Gastroesophageal sphincter (tissue), 3 donors: ENCODE measurements at regions not wholly inside any gene's neighbourhood (a gene's known extent, or its start where the extent isn't known, plus 50 kb on each side); places are given as distances from the start of the nearest gene placed in this dataset.
A peak's percentile ranks its signal among the peaks of the same experiment; 100 is the strongest.

Experiments
- CTCF ChIP-seq, 4 experiments: fragments of 200-600 bp in 2 of 4; fragments of 450-650 bp in 2 of 4; sonication (generic) in 1 of 4; IDR thresholded peaks; one replicate each; pipeline ENCODE4 v1.5.1; 2017 to 2019; ENCODE audit warnings: antibody characterized with exemption in 4 of 4, mild to moderate bottlenecking in 2 of 4, moderate library complexity in 2 of 4
- POLR2A ChIP-seq, 2 donors: fragments of 450-650 bp; IDR thresholded peaks; one replicate each; pipeline ENCODE4 v1.6.1; 2017; ENCODE audit warnings: antibody characterized with exemption in 2 of 2, mild to moderate bottlenecking in 2 of 2, moderate library complexity in 1 of 2
- POLR2AphosphoS5 ChIP-seq: sonication (generic); formaldehyde crosslinking; IDR thresholded peaks from one replicate; pipeline ENCODE4 v1.6.1; 2017; ENCODE audit warnings: antibody characterized with exemption

GRCh38 chr9:129343424-129344375 lies 165.6 kb upstream of the IER5L start:
- TF ChIP-seq CTCF (IDR thresholded peaks at IDR 0.05) (peak in 2 of 4 experiments; percentile 27 to 42), POLR2AphosphoS5 (no peak), POLR2A (IDR thresholded peaks at IDR 0.05) (no peak)
